H1 (cell line): ENCODE measurements at regions not wholly inside any gene's neighbourhood (a gene's known extent, or its start where the extent isn't known, plus 50 kb on each side); places are given as distances from the start of the nearest gene placed in this dataset.

Source experiments
- CHD2 ChIP-seq: IDR thresholded peaks from 2 replicates; pipeline ENCODE4 v1.6.1; 2012; ENCODE audit warnings: low read length, improper control_type of control experiment
- GTF2F1 ChIP-seq: IDR thresholded peaks from 2 replicates; pipeline ENCODE4 v1.6.1; 2012; ENCODE audit warnings: low read depth, low read length, improper control_type of control experiment, borderline replicate concordance
- NANOG ChIP-seq: IDR thresholded peaks from 2 replicates; pipeline ENCODE4 v1.6.1; 2011; ENCODE audit warnings: low read length, low read depth, mild to moderate bottlenecking, inconsistent platforms; ENCODE audit not compliant: insufficient read depth, poor library complexity, severe bottlenecking
- ZNF274 ChIP-seq: IDR thresholded peaks from 2 replicates; pipeline ENCODE4 v1.7.0; 2012; ENCODE audit warnings: low read length, borderline replicate concordance; ENCODE audit errors: extremely low read depth

GRCh38 chr17:79669861-79670260 lies 59.0 kb upstream of the RBFOX3 start (continued):
- TF ChIP-seq NANOG = no peak
- TF ChIP-seq CHD2 = no peak
- no peak for TF ChIP-seq ZNF274
- TF ChIP-seq GTF2F1 = no peak
